IPS-NIHi11 (cell line): ENCODE measurements at regions not wholly inside any gene's neighbourhood (a gene's known extent, or its start where the extent isn't known, plus 50 kb on each side); places are given as distances from the start of the nearest gene placed in this dataset.
"Not testable (repeated sequence)": the region's sequence is repeated elsewhere in the genome, so short reads cannot be mapped to it uniquely, and the experiment has no call there.

Experiments
- DNase-seq: peaks from one replicate; pipeline ENCODE4 v3.0.0; 2012; ENCODE audit warnings: mixed read lengths, low spot score

DNA sequence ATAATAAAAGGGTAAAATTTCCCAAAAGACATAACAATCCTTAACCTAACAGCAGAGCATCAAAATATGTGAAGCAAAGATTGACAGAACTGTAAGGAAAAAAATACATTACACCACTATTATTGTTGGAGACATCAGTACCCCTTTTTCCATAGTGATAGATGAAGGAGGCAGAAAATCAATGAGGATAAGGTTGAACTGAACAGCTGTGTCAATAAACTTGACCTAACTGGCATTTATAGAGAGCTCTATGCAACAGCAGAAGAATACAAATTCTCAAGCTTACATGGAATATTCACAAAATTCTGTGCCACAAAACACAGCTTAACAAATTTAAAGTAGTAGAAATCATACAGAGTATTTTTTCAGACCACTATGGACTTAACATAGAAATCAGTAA, 195.0 kb upstream of the ELAC2 start:
- DNase-seq, result no peak

DNA sequence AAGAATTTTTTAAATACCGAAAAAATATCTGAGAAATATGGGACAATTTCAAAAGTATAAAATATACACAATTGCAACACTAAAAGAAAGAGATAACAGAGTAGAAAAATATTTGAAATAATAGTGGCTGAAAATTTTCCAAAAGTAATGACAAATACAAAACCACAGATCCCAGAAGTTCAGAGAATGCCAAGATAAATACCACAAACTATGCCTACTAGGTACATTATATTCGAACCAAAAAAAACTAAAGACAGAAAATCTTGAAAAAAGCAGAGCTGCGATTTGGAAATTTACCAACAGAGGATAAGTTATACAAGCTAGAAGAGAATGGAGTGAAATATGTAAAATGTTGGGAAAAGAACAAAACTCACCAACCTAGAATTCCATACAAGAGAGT, 191.3 kb upstream of the ELAC2 start:
- no peak for DNase-seq

DNA sequence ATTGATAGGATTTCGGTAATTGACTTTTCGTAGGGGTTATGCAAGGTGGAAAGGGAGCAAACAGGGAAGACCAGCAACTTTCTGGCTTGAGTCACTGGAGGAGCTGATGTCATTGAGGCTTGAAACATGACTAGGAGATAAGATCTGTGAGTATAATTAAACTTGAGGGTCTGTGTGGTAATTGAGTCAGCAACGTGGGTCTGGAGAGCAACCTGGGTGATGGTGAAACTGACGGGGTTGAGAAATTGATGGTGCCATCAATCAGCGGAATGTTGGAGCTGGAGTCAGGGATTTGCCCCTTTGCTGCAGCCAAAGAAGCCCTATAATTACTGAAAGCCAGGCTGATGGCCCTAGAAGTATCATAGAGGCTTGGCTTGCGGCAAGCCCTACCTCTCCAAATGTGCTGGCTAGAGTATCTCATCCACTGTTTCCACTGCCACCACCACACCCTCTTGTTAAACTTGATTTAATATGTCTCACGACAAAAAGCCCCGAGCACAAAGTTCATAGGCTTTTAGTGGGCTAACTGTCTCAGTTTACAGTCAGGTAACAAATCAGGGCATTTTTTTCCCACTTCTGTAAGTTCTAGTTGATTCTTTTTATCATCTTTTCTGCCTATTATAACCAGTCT, 186.9 kb upstream of the ELAC2 start:
- no peak for DNase-seq

DNA sequence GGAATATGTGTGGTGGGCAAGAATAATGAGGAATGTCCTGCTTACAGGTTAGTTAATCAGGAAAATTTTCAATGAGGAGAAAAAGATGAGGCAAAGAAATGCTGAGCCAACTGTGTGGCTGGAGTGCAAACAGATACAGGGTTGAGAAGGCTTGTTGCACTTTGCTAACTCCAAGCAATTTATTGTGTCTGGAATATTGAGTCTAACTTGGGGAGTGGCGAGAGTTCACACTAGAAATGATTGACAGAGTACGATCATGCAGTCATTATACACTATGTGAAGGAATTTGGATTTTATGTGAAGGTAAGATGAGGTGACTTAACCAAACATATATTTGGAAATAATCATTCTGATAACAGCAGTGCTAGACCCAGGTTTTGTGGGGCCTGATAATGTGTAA, 185.0 kb upstream of the ELAC2 start:
- DNase-seq, result no peak

DNA sequence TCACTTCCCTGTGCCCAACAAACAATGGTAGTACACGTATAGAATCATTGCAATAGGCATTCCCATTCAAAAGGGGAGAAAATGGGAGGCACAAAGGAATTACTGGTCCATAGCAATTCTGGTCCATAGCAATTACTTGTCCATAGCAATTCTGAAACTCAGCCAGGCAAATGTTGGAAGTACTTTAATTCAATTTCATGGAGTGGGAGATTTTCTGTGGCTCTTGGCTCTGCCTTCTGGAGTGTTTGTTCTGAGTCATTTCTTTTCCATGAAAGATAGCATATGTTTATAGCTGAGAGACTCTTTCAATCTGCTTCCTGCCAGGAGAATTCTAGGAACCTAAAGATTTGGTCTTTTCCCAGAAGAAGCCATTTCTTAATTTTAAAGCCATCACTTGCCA, 182.8 kb upstream of the ELAC2 start:
- DNase-seq, result no peak

DNA sequence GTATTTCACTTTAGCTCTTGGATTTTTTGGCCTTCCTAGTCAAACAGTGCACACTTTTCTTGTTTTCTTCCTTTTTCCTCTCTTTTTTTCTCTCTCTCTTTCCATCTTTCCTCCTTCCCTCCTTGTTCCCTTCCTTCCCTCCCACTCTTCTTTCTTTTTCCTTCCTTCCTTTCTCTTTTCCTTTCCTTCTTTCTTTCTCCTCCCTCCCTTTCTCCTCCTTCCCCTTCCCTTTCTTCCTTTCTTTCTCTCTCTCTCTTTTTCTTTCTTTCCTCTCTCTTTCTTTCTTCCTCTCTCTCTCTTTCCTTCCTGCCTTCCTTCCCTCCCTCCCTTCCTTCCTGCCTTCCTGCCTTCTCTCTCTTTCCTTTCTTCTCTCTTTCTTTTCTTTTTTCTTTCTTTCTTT, 181.6 kb upstream of the ELAC2 start:
- DNase-seq, result no peak

DNA sequence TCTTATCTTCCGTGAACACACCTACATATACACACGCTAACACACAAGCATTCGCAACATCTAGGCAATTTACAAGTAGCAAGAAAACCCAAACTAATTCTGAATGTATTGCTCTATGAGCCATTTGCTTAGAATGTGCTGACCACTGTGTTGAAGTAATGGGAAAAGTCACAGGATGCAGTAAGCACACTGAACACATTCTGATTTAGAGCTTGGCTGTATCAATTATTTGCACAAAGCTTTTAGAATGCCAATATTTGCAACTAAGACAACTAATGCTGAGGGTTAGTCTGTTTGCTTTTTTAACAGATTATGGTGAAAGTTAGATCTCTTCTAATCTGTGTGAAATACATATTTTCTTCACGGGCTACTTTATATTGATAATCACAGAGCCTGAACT, 179.8 kb upstream of the ELAC2 start:
- DNase-seq, result no peak

DNA sequence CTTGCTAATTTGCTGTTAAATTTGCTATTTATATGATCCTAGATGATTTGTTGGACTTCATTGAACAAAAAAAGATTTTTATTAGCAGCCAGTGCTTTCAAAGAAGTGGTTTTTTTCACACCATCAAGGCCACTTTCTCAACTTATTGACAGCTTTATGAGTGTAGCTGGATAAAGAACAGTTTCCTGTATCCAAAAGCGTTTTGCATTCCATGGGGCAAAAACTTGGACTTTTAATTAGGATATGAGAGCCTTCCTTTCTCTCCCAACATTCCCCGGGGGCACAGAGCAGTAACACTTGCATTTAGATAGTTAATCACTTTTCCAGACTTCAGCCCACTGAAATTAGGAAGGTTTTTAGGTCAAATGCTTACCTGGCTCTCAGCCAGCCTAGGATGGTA, 177.1 kb upstream of the ELAC2 start:
- DNase-seq, result no peak

DNA sequence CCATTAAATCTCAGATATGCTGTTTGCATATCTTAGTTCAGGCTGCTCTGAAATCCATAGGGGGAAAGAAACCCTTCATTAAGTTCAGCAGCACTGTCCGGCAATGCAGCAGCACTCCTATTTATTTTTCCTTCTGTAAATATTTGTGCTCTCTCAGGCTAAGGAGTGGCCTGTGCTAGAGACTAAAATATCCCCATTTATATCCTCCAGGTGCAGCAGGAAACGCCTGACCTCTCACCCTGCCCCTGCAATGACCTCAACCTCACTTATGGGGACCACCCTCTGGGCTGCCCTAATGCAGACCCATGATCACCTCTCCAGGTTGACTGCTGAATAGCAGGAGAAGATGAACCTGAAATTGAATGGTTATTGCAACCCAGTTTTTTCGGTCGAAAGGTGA, 165.0 kb upstream of the ELAC2 start:
- DNase-seq, result peak; percentile 7

DNA sequence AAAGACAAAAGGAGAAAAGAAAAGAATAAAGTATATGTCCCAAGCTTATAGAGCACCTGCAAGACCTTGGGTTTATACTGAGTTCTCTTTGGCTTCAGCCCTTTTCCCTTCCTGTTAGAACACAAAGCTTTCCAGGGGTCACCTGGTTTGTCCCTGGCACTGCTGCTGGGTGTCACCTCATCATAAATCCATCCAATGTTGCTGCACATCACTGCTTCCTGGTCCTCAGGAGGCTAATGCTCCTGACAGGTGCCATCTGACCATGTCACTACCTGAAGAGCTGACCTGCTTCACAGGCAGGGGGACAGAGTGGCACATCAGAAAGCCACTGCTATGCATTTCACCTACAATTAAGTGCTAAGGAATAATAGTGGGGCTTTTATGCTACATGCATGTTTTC, 164.6 kb upstream of the ELAC2 start:
- no peak for DNase-seq

DNA sequence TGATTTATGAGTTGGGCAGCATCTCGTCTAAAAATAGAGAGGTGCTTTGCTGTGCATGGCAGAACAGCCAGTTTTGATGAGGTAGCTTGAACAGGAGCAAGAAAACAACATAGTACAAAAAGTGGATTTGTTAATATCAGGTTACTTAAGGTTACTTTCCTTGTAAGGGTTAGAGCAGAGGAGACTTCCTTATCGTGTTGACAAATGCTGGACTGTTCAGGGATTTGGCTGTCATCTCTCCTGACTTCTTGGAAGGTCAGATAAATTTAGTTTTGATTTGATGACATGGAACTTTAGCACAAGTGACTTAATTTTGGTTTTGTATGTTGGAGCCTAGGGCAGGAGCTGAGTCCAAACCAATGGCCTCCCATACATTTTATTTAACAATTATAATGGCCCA, 163.9 kb upstream of the ELAC2 start:
- DNase-seq, result no peak

DNA sequence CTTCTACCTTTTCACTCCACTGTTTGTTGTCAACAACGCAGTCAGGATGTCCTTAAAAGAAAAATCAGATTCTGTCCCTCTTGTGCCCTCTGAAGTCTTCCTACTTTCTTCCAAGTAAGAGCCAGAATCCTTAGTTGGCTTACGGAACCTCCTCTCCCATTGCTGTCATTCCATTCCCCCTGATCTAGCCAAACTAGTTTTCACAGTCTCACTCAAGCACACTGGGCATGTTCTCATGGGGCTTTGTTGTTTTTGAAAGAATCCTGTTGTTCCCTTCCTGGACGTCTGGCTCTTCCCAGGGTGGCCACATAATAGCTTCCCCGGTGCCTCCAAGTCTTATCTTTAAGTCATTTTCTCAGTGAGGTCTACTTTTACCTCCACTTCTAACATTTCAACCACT, 158.6 kb upstream of the ELAC2 start:
- no peak for DNase-seq

DNA sequence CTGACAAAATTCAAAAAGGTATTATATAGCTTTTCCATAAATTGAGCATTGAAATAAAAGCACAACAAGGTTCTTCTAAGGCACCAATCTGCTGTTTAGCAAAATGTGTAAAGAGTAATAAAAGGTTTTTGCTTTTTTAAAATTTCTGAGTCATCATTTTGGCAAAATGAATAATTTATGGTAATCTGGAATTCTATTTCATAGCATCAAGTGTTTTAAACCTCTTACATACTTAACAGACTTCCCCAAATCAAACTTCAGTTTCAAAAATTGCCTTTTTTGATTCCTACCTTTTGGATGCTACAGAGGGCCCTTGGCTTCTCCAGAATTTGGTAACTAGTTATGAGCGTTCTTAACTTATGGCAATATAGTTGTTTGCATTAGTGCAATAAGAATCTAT, 154.0 kb upstream of the ELAC2 start:
- no peak for DNase-seq

DNA sequence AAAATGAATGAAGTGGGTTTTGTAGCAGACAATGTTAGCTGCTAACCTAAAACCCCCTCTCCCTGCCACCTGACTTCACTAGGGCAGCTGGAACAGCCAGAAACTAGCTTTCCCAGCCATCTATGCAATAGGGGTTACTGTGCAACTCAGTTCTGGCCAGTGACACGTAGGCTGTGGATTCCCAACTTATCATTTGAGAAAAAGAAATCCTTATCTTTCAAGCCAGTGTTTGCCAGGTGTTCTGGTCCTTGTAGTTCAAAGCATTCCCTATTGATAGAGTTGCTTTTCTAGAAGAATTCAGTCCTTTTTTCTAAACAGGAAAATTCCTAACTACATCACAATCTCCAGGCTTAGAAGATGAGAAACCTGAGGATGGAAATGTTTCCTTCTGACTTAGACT, 144.5 kb upstream of the ELAC2 start:
- DNase-seq, result no peak

DNA sequence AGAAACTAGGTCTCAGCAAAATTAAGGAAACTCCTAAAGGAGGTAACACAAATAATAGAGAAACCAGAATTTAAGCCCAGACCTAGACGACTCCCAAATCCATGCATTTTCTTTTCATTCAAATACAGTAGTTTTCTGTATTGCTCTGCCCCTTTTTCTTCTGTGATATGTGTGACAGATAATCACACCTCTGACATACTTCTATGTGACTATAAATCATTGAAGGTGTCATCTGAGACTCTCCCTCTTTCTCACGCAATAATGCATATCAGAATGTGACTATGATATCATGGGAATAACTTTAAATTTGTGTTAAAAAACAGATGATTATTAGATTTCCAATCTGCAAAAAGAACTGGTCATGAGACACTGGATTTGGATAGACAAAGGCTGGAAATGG, 143.0 kb upstream of the ELAC2 start:
- DNase-seq, result no peak

DNA sequence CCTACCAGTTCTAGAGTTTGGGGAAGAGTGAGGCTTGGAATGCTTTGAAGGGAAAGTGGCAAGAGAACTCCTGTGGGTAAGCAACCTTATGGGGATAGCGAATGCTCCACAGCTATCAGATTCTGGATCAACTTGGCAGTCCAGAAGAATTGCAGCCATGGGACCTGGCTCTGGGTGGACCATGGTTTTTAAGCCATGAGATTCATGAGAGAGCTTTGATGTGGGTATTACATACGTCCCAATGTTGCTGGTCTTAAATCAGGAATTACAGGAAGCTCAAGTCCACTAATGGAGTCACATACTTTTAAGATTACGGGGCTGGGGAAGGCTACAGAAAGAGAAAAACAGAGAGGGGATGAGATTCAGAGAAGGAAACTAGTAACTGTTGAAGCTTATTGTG, 142.5 kb upstream of the ELAC2 start:
- DNase-seq, result no peak

DNA sequence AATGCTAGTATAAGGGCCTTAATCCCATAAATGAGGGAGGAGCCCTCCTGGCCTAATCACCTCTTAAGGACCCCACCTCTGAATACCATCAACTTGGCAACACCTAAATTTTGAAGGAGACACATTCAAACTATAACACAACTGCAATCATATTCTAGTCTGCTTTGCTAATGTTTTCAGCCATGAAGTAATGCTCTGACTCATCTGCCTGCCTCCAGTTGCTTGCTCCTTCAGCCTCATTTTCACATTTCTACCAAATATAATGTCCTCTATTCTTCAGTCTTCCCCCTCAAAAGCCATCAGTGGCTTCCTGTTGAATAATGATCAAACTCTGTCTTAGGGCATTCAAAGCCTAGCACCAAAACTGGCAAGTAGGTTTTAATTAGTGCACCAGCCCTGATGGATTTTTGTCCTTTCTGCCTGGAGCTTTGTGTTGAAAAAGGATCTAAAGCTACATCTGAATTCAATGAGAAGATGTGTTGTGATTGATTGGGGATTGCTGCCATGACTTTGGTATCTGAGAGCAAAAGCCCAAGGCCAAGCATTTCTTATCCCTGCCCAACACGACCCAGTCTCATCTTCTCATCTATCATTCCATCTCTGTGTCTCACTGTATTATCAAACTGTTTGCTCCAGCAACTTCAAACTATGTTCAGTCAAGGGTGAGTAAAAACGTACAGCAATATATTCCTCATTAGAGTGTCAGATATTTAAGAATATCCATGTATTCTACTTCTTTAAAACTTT, 140.8 kb upstream of the ELAC2 start:
- DNase-seq, result no peak

DNA sequence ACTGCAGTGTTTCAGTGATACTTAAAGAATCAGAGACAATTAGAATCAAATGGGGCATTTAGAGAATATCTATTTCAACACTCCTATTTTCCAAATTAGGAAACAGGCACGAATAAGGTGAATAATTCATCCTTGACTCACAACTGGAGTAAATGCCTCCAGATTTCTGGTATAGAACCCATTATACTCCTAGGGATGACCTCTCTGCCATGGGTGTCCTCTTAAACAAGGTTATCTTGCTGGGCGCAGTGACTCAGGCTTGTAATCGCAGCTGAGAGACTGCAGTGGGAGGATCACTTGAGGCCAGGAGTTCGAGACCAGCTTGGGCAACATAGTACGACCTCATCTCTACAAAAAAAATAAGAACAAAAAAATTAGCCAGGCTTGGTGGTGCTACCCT, 139.8 kb upstream of the ELAC2 start:
- no peak for DNase-seq

DNA sequence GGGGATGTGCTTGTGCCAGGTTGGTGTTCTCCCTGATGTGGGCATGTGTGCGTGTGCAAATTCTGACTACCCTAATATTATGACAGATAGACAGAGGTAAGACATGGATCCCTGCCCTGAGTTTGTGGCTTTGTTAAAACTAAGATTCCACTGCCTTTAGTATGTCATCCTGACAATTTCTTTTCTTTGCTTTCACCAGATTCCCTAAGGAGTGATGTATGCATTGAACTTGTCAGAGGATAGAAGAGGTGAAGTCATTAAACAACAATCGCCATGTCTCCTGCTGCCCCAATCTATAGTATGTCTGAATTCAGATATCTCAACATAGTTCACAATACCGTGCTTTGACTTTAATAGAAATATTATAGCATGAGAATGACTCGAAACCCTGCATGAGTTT, 137.1 kb upstream of the ELAC2 start:
- DNase-seq, result no peak

DNA sequence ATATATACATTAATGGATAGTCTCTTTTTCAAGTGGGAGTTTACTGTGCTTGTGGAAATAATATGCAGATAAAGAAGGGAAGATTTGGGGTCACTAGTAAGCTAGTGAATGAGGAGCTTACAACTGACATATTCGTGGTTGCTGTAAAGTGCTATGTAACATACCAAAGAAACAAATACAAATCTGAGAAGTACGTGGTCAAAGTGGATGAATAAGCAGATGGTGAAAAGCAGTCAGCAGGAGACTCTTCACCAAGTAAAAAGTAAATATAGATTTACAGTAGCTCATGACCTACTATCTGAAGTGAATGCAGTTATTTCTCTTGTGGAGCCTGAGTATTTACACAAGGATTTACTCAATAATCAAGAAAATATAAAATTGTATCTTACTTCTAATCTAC, 136.6 kb upstream of the ELAC2 start:
- DNase-seq, result no peak

DNA sequence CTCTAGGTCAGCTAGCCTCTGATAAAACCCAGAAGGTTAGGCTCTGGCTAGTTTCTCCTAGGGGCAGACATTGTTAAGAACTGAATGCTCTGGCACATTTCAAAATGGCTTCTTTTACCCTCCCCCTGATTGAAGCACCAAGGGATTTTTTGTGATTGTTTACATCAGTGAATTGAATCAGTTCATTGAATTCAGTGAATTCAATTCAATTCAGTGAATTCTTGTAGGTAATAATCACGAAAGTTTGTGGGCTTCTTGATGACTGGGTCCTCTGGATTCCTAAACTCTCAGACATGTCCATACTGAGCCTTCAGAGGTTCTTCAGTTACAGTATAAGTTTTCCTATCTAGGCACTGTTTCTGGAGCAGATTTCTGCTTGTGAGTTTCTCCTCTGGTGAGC, 135.2 kb upstream of the ELAC2 start:
- DNase-seq, result no peak

DNA sequence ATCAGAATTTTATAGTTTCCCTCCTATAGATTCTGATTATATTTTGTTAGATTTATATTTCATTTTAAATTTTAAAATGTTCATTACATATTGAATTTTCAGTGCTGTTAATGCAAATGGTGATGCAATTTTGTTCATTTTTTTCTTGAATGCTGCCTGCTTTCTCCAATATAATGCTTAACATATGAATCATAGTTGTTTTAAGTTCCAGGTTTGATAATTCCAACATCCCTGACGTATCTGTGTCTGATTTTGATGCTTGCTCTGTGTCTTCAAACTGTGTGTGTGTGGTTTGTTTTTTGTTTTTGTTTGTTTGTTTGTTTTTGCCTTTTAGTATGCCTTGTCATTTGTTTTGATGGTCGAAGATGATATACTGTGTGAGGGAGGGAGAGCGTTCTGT, 134.7 kb upstream of the ELAC2 start:
- no peak for DNase-seq

DNA sequence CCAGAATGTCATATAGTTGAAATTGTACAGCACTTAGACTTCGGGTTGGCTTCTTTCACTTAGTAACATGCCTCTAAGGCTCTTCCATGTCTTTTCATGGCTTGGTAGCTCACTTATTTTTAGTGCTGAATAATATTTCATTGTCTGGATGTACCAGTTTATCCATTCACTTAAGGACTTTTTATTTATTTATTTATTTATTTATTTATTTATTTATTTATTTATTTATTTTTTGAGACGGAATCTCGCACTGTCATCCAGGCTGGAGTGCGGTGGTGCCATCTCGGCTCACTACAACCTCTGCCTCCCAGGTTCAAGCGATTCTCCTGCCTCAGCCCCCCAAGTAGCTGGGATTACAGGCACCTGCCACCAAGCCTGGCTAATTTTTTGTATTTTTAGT, 132.9 kb upstream of the ELAC2 start:
- not testable (repeated sequence) for DNase-seq

DNA sequence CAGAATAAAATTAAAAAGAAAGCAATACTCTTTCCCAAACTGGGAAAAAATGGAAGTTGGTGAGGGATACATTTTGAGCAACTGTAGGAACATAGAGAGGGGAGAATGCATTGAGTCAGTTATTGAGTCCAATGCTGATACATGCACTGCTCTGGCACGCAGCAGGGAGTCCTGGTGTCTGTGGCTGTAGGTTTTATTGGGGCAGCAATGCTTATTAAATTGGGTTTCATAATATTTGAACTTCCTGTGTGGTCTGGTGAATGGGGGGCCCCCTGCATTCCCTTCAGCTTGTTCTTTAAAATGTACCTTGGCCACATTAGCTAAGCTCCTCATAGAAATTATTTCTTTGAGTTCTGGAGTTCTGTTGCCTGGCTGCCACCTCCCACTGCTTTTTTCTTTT, 125.2 kb upstream of the ELAC2 start:
- no peak for DNase-seq
